ENCODE measurements at regions not wholly inside any gene's neighbourhood (a gene's known extent, or its start where the extent isn't known, plus 50 kb on each side); places are given as distances from the start of the nearest gene placed in this dataset.
"Not testable (repeated sequence)": the region's sequence is repeated elsewhere in the genome, so short reads cannot be mapped to it uniquely, and the experiment has no call there.

DNA sequence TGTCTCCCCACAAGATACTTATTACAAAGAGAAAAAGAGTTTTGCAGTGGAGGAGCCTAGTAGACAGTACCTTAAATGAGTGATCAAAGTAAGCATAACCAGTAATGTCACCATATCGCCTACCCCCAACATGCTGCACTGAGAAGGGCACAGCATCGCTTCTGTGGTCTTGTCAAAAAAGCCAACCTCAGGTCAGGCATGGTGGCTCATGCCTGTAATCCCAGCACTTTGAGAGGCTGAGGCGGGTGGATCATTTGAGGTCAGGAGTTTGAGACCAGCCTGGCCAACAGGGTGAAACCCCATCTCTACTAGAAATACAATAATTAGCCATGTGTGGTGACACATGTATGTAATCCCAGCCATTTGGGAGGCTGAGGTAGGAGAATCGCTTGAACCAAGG lies 135.8 kb upstream of the PRICKLE2 start:
- not testable (repeated sequence) for TF ChIP-seq EZH2phosphoT487 (IDR thresholded peaks at IDR 0.05; ENCODE audit: insufficient read depth, low read depth); EZH2 (IDR thresholded peaks at IDR 0.05; ENCODE audit: insufficient read depth, poor library complexity, severe bottlenecking)

Measured in GM23248 (cell line).